SK-N-SH treated with all-trans-retinoic acid at 6 μM for 48 hours (cell line): ENCODE measurements at regions not wholly inside any gene's neighbourhood (a gene's known extent, or its start where the extent isn't known, plus 50 kb on each side); places are given as distances from the start of the nearest gene placed in this dataset.

Source experiments
- CREB5 ChIP-seq: fragments of 250-450 bp; sonication (Bioruptor Pico); IDR thresholded peaks from 2 replicates; pipeline ENCODE4 v1.5.1; 2020; ENCODE audit warnings: low read depth, mild to moderate bottlenecking, moderate library complexity
- GLIS3 ChIP-seq: fragments of 250-450 bp; sonication (Bioruptor Pico); IDR thresholded peaks from 2 replicates; pipeline ENCODE4 v1.5.0; 2020; ENCODE audit warnings: mild to moderate bottlenecking, moderate library complexity
- TSHZ2 ChIP-seq: fragments of 250-450 bp; sonication (Bioruptor Pico); IDR thresholded peaks from 2 replicates; pipeline ENCODE4 v1.5.0; 2020; ENCODE audit warnings: mild to moderate bottlenecking, moderate library complexity
- ZFP3 ChIP-seq: fragments of 250-450 bp; sonication (Bioruptor Pico); IDR thresholded peaks from 2 replicates; pipeline ENCODE4 v1.5.0; 2020; ENCODE audit warnings: mild to moderate bottlenecking, moderate library complexity

GRCh38 chr4:17414392-17414791 lies 97.5 kb downstream of the QDPR start:
- no peak for TF ChIP-seq CREB5 (CRISPR knock-in tag)
- no peak for TF ChIP-seq GLIS3 (CRISPR knock-in tag)
- TF ChIP-seq TSHZ2 (CRISPR knock-in tag), result no peak
- TF ChIP-seq ZFP3, result no peak
